Dermis microvascular lymphatic vessel endothelial cell (primary cell): ENCODE measurements at regions not wholly inside any gene's neighbourhood (a gene's known extent, or its start where the extent isn't known, plus 50 kb on each side); places are given as distances from the start of the nearest gene placed in this dataset.

Source experiments
- DNase-seq, 2 donors: peaks; one replicate each; pipeline versions ENCODE4 v3.0.0 to v3.0.0-alpha.2; 2010; ENCODE audit warnings: low read depth in 2 of 2

- DNase-seq: no peak
Observed at GRCh38 chr6:91822581-91822980, 1235.7 kb upstream of the MAP3K7 start.

GRCh38 chr6:91816335-91816734 lies 1229.5 kb upstream of the MAP3K7 start:
- DNase-seq: no peak

- DNase-seq: no peak
Observed at GRCh38 chr6:91813641-91814040, 1226.8 kb upstream of the MAP3K7 start.

- no peak for DNase-seq
Observed at GRCh38 chr6:91812596-91813274, 1225.9 kb upstream of the MAP3K7 start.

GRCh38 chr6:91804981-91805380 lies 1218.1 kb upstream of the MAP3K7 start:
- DNase-seq: no peak

GRCh38 chr6:91802431-91802830 lies 1215.6 kb upstream of the MAP3K7 start:
- no peak for DNase-seq

GRCh38 chr6:91796603-91797002 lies 1209.7 kb upstream of the MAP3K7 start:
- no peak for DNase-seq

- DNase-seq: no peak
Observed at GRCh38 chr6:91788501-91788900, 1201.6 kb upstream of the MAP3K7 start.

GRCh38 chr6:91786474-91787184 lies 1199.8 kb upstream of the MAP3K7 start:
- no peak for DNase-seq

GRCh38 chr6:91782802-91783201 lies 1195.9 kb upstream of the MAP3K7 start:
- DNase-seq: no peak

- DNase-seq: no peak
Observed at GRCh38 chr6:91781946-91782345, 1195.1 kb upstream of the MAP3K7 start.

GRCh38 chr6:91780270-91780669 lies 1193.4 kb upstream of the MAP3K7 start:
- DNase-seq: no peak

GRCh38 chr6:91761621-91762020 lies 1174.7 kb upstream of the MAP3K7 start:
- no peak for DNase-seq

GRCh38 chr6:91754691-91755090 lies 1167.8 kb upstream of the MAP3K7 start:
- no peak for DNase-seq

GRCh38 chr6:91751526-91751925 lies 1164.7 kb upstream of the MAP3K7 start:
- no peak for DNase-seq

GRCh38 chr6:91744566-91744965 lies 1157.7 kb upstream of the MAP3K7 start:
- DNase-seq: no peak

GRCh38 chr6:91743756-91744155 lies 1156.9 kb upstream of the MAP3K7 start:
- no peak for DNase-seq

- no peak for DNase-seq
Observed at GRCh38 chr6:91731939-91732338, 1145.1 kb upstream of the MAP3K7 start.

GRCh38 chr6:91730710-91731109 lies 1143.8 kb upstream of the MAP3K7 start:
- DNase-seq: no peak

GRCh38 chr6:91720324-91720723 lies 1133.5 kb upstream of the MAP3K7 start:
- no peak for DNase-seq

GRCh38 chr6:91719414-91719813 lies 1132.5 kb upstream of the MAP3K7 start:
- DNase-seq: no peak

- DNase-seq: no peak
Observed at GRCh38 chr6:91718198-91718597, 1131.3 kb upstream of the MAP3K7 start.

GRCh38 chr6:91717094-91717493 lies 1130.2 kb upstream of the MAP3K7 start:
- no peak for DNase-seq
